Neural progenitor cell (in vitro differentiated cells): ENCODE measurements at regions not wholly inside any gene's neighbourhood (a gene's known extent, or its start where the extent isn't known, plus 50 kb on each side); places are given as distances from the start of the nearest gene placed in this dataset.

ENCODE experiments used
- EZH2 ChIP-seq: fragments of 200-600 bp; sonication (generic); IDR thresholded peaks from 2 replicates; pipeline ENCODE4 v1.6.1; 2017; ENCODE audit warnings: antibody characterized with exemption, mild to moderate bottlenecking, moderate library complexity
- EZH2phosphoT487 ChIP-seq: fragments of 200-600 bp; sonication (generic); IDR thresholded peaks from 2 replicates; pipeline ENCODE4 v1.6.1; 2017; ENCODE audit warnings: antibody characterized with exemption
- TF ChIP-seq, protein P1 (sequence below): fragments of 200-600 bp; sonication (generic); IDR thresholded peaks from 2 replicates; pipeline ENCODE4 v1.5.1; 2017; ENCODE audit warnings: antibody characterized with exemption, mild to moderate bottlenecking

GRCh38 chr3:82085851-82086475 is 324.5 kb upstream of the GBE1 start:
- TF ChIP-seq, protein P1, sequence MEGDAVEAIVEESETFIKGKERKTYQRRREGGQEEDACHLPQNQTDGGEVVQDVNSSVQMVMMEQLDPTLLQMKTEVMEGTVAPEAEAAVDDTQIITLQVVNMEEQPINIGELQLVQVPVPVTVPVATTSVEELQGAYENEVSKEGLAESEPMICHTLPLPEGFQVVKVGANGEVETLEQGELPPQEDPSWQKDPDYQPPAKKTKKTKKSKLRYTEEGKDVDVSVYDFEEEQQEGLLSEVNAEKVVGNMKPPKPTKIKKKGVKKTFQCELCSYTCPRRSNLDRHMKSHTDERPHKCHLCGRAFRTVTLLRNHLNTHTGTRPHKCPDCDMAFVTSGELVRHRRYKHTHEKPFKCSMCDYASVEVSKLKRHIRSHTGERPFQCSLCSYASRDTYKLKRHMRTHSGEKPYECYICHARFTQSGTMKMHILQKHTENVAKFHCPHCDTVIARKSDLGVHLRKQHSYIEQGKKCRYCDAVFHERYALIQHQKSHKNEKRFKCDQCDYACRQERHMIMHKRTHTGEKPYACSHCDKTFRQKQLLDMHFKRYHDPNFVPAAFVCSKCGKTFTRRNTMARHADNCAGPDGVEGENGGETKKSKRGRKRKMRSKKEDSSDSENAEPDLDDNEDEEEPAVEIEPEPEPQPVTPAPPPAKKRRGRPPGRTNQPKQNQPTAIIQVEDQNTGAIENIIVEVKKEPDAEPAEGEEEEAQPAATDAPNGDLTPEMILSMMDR = no peak
- no peak for TF ChIP-seq EZH2phosphoT487
- no peak for TF ChIP-seq EZH2
